ENCODE measurements at regions not wholly inside any gene's neighbourhood (a gene's known extent, or its start where the extent isn't known, plus 50 kb on each side); places are given as distances from the start of the nearest gene placed in this dataset.

DNA sequence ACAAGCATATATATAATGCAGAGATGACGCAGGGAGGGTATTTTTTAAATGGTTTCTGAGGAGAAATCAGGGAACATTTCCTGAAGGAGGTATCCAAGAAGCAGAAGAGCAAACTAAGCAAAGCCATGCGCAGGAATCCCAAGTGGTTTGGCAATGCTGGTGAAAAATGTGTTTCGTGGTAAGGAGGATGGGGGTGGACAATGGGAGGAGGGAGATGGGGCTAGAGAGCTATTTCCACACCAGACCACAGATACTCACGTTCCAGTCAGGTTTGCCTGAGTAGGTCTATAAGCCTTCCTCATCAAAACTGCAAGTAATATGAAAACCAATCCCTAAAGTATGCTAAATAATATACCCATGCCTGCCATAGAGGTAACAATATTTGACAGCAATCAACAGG lies 223.7 kb upstream of the MKLN1 start:
- ChIA-PET CTCF (interaction anchor here (1.1 to 3.1 kb wide), 5 partner anchors 8 to 207 kb away, joined by 3 to 7 read pairs (median 4); no protein-coding TSS in a partner anchor), POLR2A (interaction anchor here (1.2 kb wide), 1 partner anchor 8 kb away, joined by 3 read pairs; no protein-coding TSS in a partner anchor)
- TF ChIP-seq, protein P1, sequence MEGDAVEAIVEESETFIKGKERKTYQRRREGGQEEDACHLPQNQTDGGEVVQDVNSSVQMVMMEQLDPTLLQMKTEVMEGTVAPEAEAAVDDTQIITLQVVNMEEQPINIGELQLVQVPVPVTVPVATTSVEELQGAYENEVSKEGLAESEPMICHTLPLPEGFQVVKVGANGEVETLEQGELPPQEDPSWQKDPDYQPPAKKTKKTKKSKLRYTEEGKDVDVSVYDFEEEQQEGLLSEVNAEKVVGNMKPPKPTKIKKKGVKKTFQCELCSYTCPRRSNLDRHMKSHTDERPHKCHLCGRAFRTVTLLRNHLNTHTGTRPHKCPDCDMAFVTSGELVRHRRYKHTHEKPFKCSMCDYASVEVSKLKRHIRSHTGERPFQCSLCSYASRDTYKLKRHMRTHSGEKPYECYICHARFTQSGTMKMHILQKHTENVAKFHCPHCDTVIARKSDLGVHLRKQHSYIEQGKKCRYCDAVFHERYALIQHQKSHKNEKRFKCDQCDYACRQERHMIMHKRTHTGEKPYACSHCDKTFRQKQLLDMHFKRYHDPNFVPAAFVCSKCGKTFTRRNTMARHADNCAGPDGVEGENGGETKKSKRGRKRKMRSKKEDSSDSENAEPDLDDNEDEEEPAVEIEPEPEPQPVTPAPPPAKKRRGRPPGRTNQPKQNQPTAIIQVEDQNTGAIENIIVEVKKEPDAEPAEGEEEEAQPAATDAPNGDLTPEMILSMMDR (IDR thresholded peaks at IDR 0.05; ENCODE audit: control extremely low read depth, extremely low read depth, low read depth, missing control alignments) = no peak
- DNase-seq (ENCODE audit: extremely low spot score) = no peak

DNA sequence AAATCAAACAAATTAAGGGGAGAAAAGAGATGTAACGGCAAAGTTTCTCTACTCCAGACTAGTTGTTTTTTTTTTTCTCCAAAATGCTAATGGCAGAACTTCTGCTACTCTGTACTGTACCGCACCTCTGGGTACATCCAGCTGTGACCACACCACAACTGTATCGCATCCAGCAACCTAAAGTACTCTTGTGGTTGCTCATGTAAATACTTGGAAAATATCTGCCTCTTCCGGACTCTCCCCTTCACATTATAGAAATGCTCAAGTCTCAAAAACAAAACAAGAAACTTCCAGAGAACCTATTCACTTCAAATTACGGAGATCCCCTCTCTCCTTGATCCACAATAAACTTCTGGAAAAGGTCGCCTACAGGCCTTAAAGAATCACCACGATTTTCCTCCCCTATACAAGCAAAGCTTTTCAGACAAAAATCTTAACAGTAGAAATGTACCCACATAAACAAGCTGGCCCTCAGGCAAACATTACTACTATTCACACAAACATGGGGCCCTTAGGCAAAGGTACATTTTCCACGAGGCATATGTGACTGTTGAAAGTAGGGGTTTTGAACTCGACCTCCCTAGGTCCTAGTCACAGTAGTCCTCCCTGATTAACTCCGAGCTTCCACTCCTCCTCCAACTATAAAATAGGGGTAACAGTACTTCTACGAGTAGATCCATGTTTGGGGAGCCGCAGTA lies 222.9 kb upstream of the MKLN1 start:
- ChIA-PET POLR2A (interaction anchor here (1.2 kb wide), 2 partner anchors 9 to 19 kb away, joined by 3 to 6 read pairs; no protein-coding TSS in a partner anchor), CTCF (interaction anchor here (0.9 to 3.1 kb wide), 7 partner anchors 8 to 208 kb away, joined by 3 to 7 read pairs (median 4); no protein-coding TSS in a partner anchor)
- DNase-seq (ENCODE audit: extremely low spot score) = no peak
- TF ChIP-seq, protein P1 (IDR thresholded peaks at IDR 0.05; ENCODE audit: control extremely low read depth, extremely low read depth, low read depth, missing control alignments) = no peak

DNA sequence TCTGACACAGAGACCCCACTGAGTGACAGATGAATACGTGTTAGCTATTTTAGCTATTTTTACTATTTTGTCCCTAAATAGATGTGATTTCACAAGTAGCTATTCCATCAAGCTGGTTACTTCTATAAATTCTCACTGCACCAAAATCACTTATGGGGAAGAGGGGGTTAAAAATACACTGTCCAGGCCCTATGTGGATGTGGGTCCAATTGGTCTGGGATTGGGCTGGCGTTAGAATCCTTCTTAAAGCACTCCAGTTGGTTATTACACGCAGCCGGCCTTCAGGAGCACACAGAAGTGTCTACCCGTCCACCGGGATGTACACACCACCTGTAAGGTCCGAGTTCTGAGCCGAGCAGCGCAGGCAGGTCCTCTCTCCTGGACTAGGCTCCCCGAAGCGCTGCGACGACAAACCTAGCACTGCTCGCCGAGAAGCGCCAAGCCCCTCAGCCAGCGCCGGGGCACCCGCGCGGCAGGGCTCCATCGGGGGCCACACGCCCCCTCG lies 222.3 kb upstream of the MKLN1 start:
- no peak for DNase-seq (ENCODE audit: extremely low spot score)
- POLR2A ChIA-PET = interaction anchor here (0.6 to 2.5 kb wide), 4 partner anchors 9 to 1959 kb away, joined by 3 to 25 read pairs (median 6); no protein-coding TSS in a partner anchor
- TF ChIP-seq, protein P1 (IDR thresholded peaks at IDR 0.05; ENCODE audit: control extremely low read depth, extremely low read depth, low read depth, missing control alignments) = no peak
- CTCF ChIA-PET = interaction anchor here (0.9 to 3.1 kb wide), 5 partner anchors 9 to 65 kb away, joined by 3 to 7 read pairs (median 3); no protein-coding TSS in a partner anchor

DNA sequence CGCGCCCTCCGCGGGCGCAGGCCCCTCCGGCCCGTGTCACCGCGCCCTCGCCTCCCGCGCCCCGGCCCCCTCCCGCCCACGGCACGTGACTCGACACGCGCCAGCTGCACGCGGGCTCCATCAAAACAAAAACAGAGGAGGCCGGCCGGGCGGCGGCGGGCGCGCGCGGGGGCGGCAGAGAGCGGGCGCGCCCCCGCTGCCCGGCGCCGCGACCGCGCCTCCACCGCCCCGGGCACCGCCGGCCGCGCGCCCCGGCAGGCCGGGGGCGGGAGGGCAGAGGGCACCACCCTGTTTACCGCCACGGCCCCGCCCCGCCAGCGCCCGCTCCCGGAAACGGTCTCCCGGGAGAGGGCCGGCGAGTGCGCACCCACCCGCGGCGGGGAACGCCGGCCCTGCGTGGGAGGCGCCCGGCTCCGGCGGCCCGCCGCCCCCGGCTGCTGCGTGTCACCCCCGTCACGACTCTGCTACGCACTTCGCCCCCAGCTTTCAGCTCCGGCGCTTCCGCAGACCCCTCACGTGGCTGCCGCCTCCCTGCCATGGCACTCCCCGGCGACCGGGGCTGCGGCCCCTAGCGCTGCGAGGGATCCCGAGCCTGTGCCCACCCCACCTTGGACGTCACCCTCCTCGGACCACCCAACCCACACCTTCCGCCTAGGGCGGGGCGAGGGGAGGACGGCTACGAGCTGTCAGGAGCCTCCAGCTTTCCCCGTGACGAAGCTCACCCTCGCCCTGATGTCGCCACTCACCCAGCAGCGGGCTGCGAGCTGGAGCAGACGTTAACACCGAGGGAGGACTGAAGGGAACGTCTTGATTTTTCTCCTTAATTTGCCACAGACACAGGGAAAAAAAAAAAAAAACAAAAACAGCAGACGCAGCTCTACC lies 221.6 kb upstream of the MKLN1 start:
- DNase-seq (ENCODE audit: extremely low spot score) = peak; percentile 83
- ChIA-PET CTCF (interaction anchor here (3.1 kb wide), 1 partner anchor 66 kb away, joined by 7 read pairs; no protein-coding TSS in a partner anchor), POLR2A (interaction anchor here (0.5 to 2.5 kb wide), 9 partner anchors 8 to 1960 kb away, joined by 3 to 25 read pairs (median 5); no protein-coding TSS in a partner anchor)
- TF ChIP-seq, protein P1 (IDR thresholded peaks at IDR 0.05; ENCODE audit: control extremely low read depth, extremely low read depth, low read depth, missing control alignments) = no peak

DNA sequence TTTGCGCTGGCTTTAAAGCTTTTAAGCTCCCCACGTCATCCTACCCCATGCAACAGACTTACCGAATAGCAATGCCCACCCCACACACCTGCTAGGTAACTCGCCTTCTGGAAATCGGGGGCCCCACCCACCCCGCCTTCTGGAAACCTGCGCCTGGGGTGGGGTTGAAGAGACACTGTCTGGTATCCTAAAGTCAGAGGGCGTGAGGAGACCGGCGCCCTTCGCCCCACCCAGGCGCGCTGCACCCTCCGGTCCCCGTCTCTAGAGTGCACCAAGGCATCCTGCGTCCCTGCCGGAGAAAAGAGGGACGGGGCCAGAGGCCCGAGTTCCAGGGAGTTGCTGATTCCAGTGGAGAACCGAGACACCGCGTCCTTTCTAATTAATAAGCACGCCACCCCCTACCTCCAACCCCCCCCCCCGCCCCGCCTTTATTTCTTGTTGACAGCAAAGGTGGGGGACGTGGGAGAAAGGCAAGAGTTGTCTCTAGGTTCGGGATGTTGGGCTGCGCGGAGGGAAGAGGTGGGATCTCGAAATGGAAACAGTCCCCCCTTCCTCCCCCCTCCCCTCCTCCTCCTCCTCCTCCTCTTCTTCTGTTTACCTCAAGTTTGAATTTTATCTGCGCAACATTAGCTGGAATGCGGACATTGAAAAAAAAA lies 220.9 kb upstream of the MKLN1 start:
- POLR2A ChIA-PET = interaction anchor here (0.5 to 2.5 kb wide), 11 partner anchors 9 to 407 kb away, joined by 3 to 25 read pairs (median 4); no protein-coding TSS in a partner anchor
- no peak for DNase-seq (ENCODE audit: extremely low spot score)
- TF ChIP-seq, protein P1 (IDR thresholded peaks at IDR 0.05; ENCODE audit: control extremely low read depth, extremely low read depth, low read depth, missing control alignments) = no peak
- CTCF ChIA-PET = interaction anchor here (8.6 kb wide), 1 partner anchor 17 kb away, joined by 63 read pairs; no protein-coding TSS in a partner anchor
